ENCODE measurements at regions not wholly inside any gene's neighbourhood (a gene's known extent, or its start where the extent isn't known, plus 50 kb on each side); places are given as distances from the start of the nearest gene placed in this dataset.

GRCh38 chr4:133467290-133467947 is 318.3 kb downstream of the PCDH10 start:
- H3K27ac ChIP-seq, result no peak overlapping the region
- WGBS, 5 donors, result 71 to 85% (median 76%) methylated on average over 3 of the region's 3 CpGs
- no peaks in the 10 kb centered on the region for H3K27me3 ChIP-seq (replicated peaks in 1 of 7)
- no peak for DNase-seq
- H3K4me3 ChIP-seq, result no peak overlapping the region
- H3K9me3 ChIP-seq, result no peaks in the 10 kb centered on the region
- H3K4me1 ChIP-seq, result no peaks in the 10 kb centered on the region
- TF ChIP-seq POLR2AphosphoS5 (IDR thresholded peaks at IDR 0.05), result no peak
- H3K36me3 ChIP-seq, result no peaks in the 10 kb centered on the region
- intact Hi-C loops (cut with DNase I; ENCODE audit: low total_unique reads), result no loop called here

- intact Hi-C loops (cut with DNase I; ENCODE audit: low total_unique reads), result no loop called here
- TF ChIP-seq CTCF (IDR thresholded peaks at IDR 0.05 in 8 of 11, conservative IDR thresholded peaks at IDR 0.05 in 3 of 11), result no peak
- no peak for TF ChIP-seq POLR2AphosphoS5 (IDR thresholded peaks at IDR 0.05)
- no peak for TF ChIP-seq POLR2A (IDR thresholded peaks at IDR 0.05)
- no peaks in the 10 kb centered on the region for H3K27me3 ChIP-seq (replicated peaks in 1 of 7)
- no peak for DNase-seq
- no peaks in the 10 kb centered on the region for H3K36me3 ChIP-seq
- no peaks in the 10 kb centered on the region for H3K4me1 ChIP-seq
- WGBS, 5 donors, result 72 to 85% (median 79%) methylated on average over 4 of the region's 4 CpGs
- H3K9me3 ChIP-seq, result peaks cover 0 to 7% (median 0%) of the 10 kb centered on the region in 8 donors
- no peak overlapping the region for H3K27ac ChIP-seq
- no peak overlapping the region for H3K4me3 ChIP-seq
These were observed 315.9 kb downstream of the PCDH10 start for GRCh38 chr4:133465022-133465421.

- Histone ChIP-seq H3K27me3 (replicated peaks in 1 of 7) (no peaks in the 10 kb centered on the region), H3K36me3 (no peaks in the 10 kb centered on the region), H3K4me1 (no peaks in the 10 kb centered on the region), H3K27ac (no peak overlapping the region), H3K4me3 (no peak overlapping the region), H3K9me3 (peaks cover 0 to 7% (median 0%) of the 10 kb centered on the region in 8 donors)
- TF ChIP-seq CTCF (IDR thresholded peaks at IDR 0.05 in 8 of 11, conservative IDR thresholded peaks at IDR 0.05 in 3 of 11), result no peak
- TF ChIP-seq POLR2AphosphoS5 (IDR thresholded peaks at IDR 0.05), result no peak
- TF ChIP-seq POLR2A (IDR thresholded peaks at IDR 0.05), result no peak
- 76 to 93% (median 90%) methylated on average over 4 of the region's 4 CpGs for WGBS, 5 donors
- DNase-seq, result no peak
- intact Hi-C loops (cut with DNase I; ENCODE audit: low total_unique reads), result no loop called here
These were observed 315.2 kb downstream of the PCDH10 start for GRCh38 chr4:133464311-133464710.

GRCh38 chr4:133452678-133453077 is 303.6 kb downstream of the PCDH10 start:
- peaks cover 0 to 4% (median 0%) of the 10 kb centered on the region in 8 donors for H3K9me3 ChIP-seq
- H3K4me3 ChIP-seq, result no peak overlapping the region
- no peak for DNase-seq
- H3K27ac ChIP-seq, result no peak overlapping the region
- H3K27me3 ChIP-seq (replicated peaks in 1 of 7), result no peaks in the 10 kb centered on the region
- no peaks in the 10 kb centered on the region for H3K4me1 ChIP-seq
- TF ChIP-seq POLR2AphosphoS5 (IDR thresholded peaks at IDR 0.05), result no peak
- TF ChIP-seq POLR2A (IDR thresholded peaks at IDR 0.05), result no peak
- TF ChIP-seq CTCF (IDR thresholded peaks at IDR 0.05 in 8 of 11, conservative IDR thresholded peaks at IDR 0.05 in 3 of 11), result no peak
- H3K36me3 ChIP-seq, result no peaks in the 10 kb centered on the region
- 81 to 92% (median 87%) methylated on average over 2 of the region's 2 CpGs for WGBS, 5 donors
- intact Hi-C loops (cut with DNase I; ENCODE audit: low total_unique reads), result no loop called here
